NCI-H2196 (cell line): ENCODE measurements at regions not wholly inside any gene's neighbourhood (a gene's known extent, or its start where the extent isn't known, plus 50 kb on each side); places are given as distances from the start of the nearest gene placed in this dataset.

Experiments used
- DNase-seq: peaks from one replicate; lab custom pipeline; 2025; ENCODE audit not compliant: unreplicated experiment; lab: John Stamatoyannopoulos, UW

DNA sequence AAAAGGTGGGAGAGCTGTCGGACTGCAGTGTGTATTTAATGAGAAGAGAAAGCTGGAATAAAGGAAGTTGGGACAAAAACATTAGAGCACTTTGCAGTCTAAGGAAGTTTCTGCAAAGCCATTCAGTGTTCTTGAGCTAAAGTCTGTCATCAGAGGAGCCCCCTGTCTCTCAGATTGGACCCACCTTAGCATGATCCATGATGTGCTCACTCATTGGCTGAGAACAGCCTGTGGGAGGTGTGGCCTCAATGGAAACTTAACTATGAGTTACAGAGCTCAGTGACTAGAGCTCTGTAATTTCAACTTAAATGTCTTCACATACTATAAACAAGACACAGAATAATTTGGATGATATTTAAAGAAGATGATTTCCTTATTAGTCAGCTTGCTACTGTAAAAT lies 437.0 kb downstream of the BTBD3 start:
- no peak for DNase-seq

DNA sequence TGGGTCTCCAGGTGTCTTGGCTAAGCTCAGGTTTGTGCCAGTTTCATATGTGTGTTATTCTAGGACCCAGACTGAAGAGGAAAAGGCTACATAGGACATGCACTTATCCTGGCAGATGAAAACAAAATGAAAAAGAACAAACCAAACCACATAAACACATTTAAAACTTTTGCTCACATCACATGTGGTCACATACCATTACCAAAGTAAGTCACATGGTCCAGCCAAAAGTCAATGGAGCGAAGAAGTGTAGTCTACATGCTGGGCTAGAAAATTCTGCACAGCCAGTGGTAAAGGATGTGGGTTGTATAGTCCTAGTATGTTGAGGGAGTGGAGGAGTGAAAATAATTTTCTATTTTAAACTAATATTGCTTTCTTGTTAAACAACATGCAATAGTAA lies 437.5 kb downstream of the BTBD3 start:
- DNase-seq, result no peak

DNA sequence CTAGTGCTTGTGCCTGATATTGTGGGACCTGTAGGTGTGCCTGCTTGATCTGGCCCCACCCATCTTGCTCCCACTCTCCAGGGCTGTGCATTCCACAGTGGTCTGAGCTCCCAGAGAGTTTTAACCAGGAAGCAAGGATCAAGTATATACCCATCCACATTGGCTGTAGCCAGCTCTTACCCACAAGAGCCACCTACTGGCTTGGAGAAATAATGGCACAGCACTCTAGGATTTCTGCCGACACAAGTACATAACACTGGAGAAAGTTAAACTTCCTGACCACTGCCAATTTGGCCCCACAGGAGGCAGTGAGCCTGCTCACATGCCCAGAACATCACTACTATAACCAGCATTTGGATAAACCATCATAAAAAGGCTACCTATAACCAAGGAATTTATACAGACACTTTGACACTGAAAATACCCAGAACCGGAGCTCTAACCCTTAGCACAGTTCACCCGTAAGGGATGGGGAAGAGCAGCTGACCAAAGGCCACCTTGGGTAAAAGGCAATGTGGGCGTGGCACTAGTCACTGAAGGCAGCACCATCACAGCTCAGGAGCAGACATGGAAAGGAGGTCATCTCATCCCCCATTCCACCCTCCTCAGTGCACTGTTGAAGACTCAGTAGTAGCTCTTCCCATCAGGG lies 440.4 kb downstream of the BTBD3 start:
- DNase-seq, result no peak

DNA sequence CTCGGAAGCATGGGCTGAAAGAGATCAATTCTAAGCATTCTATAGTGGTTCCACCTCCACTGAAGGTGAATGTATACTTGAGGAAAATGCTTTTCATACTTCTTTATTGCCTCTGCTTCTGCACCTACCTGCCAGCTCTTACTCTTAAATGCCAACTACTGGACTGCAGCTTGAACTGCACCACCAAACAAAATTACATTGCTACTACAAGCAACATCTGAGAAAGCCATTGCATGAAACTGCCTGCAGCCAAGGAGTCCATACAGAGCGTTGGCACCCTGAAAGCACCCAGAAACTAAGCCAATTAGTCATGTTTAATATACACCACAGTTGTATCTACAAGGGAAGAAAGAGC lies 440.9 kb downstream of the BTBD3 start:
- no peak for DNase-seq

DNA sequence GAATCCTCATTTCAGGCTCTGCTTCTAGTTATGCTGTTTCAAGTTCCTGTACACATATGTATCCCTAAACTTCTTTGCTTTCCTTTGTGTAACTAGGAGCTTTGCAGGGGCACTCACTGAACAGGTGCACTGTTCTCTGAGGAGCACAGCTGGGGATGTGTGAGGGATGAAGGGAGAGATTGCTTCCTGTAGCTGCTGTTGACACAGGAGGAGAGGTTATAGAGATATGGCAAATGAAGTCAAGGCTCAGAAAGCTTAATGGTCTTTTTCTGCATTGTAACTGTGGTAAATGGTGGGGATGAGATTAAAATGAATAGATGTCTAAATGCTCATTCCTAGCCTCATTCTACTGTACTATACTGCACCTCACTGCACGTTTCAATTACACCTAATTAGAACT lies 454.3 kb downstream of the BTBD3 start:
- DNase-seq, result no peak

DNA sequence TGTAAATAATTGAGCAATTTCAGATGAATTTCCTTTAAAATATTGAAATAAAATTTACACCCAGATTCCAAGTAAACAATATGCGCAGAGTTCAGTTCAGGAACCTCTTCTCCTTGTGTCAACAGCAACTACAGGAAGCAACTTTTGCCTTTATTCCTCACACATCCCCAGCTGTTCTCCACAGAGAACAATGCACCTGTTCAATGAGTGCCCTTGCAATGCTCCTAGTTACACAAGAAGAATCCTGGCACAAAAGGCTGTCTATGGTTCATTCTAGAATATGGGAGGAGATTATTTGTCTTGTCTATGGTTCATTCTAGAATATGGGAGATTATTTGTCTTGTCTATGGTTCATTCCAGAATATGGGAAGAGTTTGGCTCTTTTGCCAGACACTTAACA lies 454.9 kb downstream of the BTBD3 start:
- no peak for DNase-seq

DNA sequence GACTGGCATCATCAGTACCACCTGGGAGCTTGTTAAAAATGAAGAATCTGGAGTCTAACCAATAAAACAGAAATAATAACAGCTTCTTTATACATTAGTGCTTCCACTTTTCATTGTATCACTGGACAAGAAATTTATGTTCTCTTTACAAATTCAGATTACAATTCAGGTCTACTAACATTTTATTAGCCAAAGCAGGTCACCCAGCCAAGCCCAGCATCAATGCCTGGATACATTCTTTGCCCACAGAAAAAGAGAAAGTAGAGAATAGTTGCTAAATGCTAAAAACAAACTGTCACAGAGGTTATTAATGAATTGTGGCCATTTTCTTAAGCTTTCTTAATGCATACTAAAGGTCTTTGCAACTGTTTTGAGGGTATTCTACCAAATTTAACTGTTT lies 458.3 kb downstream of the BTBD3 start:
- DNase-seq, result no peak

DNA sequence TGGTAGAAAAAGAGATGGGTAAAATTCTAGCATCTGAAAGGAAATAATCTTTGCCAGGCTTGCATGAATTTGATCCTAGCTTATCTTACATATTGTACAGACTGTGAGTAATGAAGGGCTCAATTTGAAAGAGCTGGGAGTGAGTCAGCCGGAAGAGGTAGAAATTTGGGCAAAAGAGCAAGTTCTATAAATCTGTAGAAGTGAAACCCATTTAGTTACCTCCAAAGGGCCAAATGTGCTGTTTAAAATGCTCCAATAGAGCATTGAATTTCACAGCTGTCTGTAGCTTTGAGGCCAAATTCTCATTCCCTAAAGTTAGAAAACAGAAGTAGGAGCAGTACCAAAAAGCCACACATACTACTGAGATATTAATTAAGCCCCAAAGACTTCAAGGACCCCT lies 466.1 kb downstream of the BTBD3 start:
- no peak for DNase-seq

DNA sequence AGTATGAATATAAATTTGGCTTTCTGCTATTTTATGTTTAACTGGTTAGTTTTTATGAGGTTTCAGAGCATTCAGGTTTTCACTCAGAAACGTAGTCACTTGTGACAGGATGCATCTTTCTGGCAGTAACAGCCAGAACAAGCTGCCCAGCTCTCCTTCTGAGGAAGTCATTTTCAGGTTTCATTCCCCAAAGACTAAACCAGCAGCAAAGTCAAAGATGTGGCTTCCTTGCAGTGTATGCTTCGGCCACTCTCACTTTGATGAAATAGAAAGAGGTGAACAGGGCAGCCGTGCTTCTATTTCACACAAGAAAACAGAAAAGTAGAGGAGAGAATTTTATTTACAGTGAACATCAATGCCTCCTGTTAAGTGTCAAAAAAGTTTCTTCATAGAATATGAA lies 469.1 kb downstream of the BTBD3 start:
- DNase-seq, result no peak

DNA sequence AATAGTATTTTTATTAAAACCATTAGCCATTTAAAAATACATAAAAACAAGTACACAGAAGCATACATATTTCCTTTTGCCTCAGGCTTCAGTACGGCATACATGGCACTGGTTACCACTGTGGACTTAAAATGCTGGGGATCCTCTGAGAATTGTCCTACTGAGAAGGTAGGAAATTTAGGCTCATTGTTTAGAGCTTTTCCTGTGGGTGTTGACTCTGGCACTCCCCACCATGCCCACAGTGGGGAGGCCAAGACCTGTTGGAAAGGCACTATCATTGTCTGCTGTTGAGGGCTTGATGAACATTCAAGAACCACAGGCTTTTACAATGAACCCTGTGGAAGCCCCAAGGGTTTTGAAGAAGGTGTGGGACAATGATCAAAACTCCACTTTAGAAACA lies 473.4 kb downstream of the BTBD3 start:
- DNase-seq, result no peak

DNA sequence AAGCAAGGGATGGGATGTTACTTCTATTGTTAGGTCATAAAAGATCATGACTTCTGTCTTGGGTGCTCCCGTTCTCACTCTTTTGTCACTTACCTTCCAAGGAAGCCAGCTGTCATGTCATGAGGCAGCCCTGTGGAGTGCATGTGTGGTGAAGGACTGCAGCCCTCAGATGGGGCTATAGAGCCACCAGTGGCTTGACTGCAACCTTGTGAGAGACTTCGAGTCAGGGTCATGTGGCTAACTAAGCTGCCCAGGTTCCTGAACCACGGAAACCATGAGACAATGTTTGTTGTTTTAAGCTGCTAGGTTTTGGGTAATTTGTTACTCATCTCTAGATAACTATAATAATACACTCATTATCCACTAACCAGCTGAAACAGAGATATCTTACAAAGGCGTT lies 477.1 kb downstream of the BTBD3 start:
- no peak for DNase-seq

DNA sequence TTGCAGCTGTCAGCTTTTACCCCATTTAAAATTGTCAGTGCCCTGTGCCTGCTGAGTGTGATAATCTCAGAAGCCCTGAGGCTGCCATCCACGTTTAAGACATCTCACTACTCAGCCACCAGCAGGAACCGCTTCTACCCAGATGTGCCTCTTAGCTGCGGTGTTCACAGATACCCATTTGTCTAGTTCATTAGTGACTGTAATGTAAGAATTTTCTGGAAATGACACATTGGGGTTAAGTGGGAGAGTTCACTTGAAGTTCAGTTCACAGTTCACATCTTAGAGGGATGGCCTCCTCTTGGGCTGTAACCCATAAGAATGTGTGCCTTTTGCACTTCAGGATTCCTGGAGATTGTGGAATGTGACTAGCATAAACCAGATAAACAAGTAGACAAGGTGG lies 477.7 kb downstream of the BTBD3 start:
- no peak for DNase-seq

DNA sequence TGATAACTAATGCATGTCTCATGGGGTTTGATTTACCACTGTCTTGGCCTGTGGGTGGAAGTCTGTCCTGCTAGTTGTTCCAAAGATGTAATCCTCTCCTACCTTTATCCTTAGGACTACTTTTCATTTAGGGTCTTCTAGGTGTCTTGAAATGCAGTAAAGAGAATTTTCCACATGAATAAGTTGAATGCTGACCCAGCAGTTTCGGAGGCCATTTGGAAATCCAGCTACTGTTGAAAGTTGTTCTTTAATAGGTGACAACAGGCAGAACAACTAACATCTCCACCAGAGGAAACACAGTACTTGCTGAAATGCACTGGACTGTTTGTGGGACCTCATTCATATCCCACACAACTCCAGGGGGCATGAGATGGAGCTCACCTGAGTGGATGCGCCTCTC lies 478.1 kb downstream of the BTBD3 start:
- no peak for DNase-seq

DNA sequence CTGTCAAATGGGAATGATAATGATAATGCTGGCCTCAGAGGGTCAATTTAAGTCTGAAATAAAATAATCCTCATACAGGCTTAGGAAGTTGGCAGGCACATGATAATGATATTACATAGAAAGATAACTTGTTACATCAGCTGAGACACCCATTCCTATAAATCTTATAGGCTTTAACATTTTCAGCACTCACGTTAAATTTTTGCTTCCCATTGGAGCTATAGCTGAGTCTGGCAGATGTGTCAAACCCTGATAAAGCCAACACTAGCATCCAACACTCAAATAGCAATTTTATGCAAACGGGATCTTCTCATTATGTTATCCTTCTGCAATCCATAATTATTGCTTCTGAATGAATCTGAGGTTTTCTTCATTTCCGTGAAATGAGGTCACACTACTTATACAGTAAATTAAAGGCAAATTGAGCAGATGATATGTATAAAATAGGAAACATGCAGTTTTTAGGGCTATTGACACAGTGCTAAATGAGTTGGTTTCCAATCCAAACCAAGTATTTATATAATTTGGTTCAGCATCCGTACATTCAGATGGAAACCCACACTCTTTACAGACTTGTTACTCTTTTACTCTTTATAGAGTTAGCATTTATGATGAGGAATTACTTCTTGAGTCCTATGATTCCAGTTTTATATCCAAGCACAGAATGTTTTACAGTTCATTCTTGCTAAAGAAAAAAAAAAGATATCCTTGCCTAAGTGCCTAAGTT lies 481.6 kb downstream of the BTBD3 start:
- no peak for DNase-seq

DNA sequence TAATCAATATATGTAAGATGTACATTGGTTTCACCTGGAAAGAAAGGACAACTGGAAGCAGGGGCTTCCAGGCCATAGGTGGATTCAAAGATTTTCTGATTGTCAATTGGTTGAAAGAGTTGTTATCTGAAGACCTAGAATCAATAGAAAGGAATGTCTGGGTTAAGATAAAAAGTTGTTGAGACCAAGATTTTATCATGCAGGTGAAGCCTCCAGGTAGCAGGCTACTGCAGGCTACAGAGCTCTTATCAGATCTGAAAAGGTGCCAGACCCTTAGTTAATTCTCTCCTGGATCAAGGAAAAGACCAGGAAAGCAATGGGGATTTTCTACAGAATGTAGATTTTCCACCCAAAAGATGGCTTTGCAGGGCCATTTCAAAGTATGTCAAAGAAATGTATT lies 487.2 kb downstream of the BTBD3 start:
- no peak for DNase-seq

DNA sequence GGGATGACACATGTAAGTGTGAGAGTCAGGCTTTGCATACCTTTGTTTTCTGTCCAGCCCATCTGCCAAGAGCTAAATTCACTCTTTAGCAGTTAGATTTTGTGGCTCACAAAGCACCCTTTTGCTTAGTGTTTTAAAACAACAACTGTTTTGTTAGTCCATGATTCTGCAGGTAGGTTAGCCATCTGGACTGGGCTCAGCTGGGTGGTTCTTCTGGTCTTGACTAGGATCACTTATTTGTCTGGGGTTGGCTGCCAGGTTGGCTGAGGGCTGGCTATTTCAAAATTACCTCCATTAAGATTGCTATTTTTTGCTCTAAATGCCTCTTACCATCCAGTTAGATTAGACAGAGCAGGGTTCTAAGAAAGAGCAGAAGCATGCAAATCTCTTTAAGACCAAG lies 489.3 kb downstream of the BTBD3 start:
- no peak for DNase-seq

DNA sequence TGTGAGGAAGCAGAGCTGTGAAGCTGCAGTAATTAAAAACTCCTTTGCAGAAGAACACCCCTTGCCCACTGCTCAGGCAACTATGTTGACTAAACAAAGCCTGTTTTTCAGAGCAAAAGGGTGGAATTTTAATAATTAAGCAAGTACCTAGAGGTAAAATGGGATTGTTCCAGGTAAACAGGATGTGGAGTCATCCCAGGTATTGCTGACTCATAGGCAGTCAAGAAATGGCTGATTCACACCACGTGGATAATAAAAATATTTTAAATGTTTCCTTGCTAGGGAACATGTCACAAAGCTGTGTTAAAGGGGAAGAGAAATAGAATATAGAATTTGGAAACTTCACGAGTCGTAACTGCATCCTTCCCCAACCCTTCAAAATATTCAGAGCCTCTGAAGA lies 491.8 kb downstream of the BTBD3 start:
- DNase-seq, result no peak

DNA sequence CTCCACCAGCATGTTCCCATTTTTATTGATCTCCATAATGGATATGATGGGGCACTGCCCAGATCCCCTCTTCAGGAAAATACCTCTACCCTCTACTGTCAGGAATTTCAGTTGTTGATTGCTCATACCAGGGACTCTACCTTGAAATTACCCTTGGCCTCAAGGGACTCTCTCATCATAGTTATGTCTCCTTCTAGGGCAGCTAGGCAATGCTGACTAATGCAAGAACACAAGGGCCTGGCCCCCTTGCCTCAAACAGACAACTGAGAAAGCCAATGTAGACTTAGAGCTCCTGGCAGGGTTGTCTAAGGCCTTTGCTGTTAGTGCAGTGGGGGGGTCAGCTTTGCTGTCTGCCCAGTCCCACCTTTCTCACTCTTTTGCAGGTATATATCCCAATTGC lies 493.1 kb downstream of the BTBD3 start:
- no peak for DNase-seq

DNA sequence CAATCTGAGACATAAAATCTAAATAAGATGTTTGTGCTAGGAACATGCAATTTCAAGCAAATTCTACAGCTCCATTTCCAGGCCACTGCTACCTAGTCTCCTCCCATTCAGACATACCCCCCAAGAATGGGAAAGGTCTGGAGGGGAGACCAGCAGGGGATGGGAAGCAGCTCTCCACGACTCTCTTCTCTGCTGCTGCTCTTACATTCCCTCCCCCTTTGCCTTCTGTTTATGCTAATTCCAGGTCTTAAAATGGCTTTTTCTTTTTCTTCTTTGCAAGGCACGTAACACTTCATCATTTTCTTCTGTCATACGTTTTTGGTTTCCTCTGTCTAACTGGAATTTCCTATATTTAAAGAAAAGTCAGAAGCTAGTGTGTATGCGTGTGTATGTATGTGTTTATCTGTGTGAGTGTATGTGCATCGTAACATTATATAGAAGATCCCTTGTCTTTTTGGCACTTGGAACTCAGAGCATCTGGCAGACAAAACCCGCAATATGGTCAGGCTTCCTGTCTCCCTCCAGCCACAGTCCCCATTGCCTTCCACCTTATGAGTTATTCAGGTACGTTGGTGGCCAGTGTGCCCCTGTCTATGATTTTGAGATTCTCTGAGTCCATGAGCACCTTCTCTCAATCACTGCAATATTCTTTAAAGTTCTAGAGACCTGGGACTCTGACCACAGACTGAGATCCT lies 493.7 kb downstream of the BTBD3 start:
- DNase-seq, result no peak

DNA sequence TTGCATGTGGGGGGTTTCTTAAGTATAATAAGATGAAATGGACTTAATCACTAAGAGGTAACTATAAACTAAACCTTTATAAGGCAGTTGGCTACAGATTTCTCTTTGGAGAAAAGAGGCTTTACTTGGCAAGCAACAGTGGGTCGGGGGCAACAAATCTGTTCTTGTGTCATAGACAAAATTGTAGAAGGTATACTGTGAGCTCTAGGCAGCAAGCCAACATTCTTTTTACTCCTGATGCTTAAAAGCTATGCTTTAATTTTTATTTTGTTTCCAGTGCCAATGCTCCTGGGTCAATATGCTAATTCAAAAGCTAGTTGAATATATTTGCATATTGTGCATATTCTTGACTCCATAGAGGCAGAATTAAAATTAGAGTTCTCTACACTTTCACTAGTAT lies 495.4 kb downstream of the BTBD3 start:
- no peak for DNase-seq

DNA sequence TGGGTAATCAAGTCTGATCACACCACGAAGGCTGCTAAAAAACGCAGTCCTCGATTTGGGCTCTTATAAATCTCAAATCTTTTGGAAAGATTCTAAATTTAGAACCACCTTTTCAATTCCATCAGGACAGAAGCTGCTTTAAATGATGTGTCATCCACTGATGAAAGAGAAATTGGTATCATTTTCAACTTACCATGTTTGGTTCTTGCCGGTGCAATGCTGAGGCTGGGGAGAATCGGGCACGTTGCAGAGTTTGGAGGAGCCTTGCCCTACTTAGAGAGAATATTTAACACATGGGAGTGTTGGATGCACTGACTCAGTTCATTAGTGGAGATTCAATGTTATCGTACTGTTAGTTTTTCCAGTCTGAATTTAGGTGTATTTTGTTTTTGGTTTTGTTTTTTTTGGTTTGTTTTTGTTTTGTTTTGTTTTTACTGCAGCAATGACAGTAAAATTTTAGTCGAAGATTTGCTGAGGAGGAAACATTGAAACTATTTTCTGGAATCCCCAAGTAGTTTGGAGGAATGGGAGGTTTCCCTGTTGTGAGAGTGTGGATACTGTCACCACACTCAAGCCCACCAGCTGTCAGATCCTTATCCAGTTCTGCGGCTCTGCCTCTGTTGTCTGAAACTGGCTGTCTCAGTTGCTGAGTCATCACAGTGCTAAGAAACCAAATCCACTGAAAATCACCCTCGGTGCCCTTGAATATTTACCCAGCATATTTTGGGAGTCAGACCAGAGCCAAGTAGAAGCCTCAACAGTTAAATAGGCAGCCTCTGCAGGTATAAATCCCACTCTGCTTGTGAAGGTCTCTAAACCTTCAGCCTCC lies 497.0 kb downstream of the BTBD3 start:
- DNase-seq, result no peak

DNA sequence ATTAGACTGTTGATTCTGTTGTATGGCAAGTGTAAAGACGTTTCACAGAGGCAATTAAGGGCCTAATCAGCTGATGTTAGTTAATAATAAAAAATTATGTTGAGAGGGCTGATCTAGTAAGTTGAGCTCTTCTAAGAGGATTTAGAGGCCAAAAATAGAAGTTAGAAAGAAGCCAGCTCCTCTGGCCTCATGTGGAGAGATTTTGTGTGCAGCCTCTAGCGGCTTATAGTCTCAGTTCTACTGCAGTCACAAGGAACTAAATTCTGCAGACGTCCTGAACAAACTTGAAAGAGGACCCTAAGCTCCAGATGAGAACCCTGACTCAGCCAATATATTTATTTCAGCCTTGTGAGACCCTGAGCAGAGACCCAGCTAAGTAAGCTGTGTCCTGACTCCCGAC lies 498.6 kb downstream of the BTBD3 start:
- no peak for DNase-seq
